ENCODE measurements at regions not wholly inside any gene's neighbourhood (a gene's known extent, or its start where the extent isn't known, plus 50 kb on each side); places are given as distances from the start of the nearest gene placed in this dataset.
"Not testable (repeated sequence)": the region's sequence is repeated elsewhere in the genome, so short reads cannot be mapped to it uniquely, and the experiment has no call there.

GRCh38 chr4:29710519-29710918 lies 1009.6 kb upstream of the PCDH7 start:
- DNase-seq, result no peak

GRCh38 chr4:29711226-29711625 lies 1008.9 kb upstream of the PCDH7 start:
- DNase-seq, result no peak

- DNase-seq, result no peak
These were observed 1002.7 kb upstream of the PCDH7 start for GRCh38 chr4:29717287-29718057.

- no peak for DNase-seq
These were observed 1002.0 kb upstream of the PCDH7 start for GRCh38 chr4:29718136-29718535.

- DNase-seq, result no peak
These were observed 997.9 kb upstream of the PCDH7 start for GRCh38 chr4:29722253-29722652.

GRCh38 chr4:29726938-29727337 lies 993.2 kb upstream of the PCDH7 start:
- no peak for DNase-seq

- DNase-seq, result no peak
These were observed 985.6 kb upstream of the PCDH7 start for GRCh38 chr4:29734343-29735213.

GRCh38 chr4:29756966-29757365 lies 963.2 kb upstream of the PCDH7 start:
- DNase-seq, result no peak

- no peak for DNase-seq
These were observed 958.0 kb upstream of the PCDH7 start for GRCh38 chr4:29762151-29762550.

GRCh38 chr4:29770627-29771026 lies 949.5 kb upstream of the PCDH7 start:
- DNase-seq, result no peak

GRCh38 chr4:29788123-29788522 lies 932.0 kb upstream of the PCDH7 start:
- DNase-seq, result not testable (repeated sequence)

GRCh38 chr4:29805245-29805644 lies 914.9 kb upstream of the PCDH7 start:
- no peak for DNase-seq

GRCh38 chr4:29805916-29806480 lies 914.2 kb upstream of the PCDH7 start:
- DNase-seq, result no peak

GRCh38 chr4:29817961-29818360 lies 902.2 kb upstream of the PCDH7 start:
- no peak for DNase-seq

GRCh38 chr4:29829067-29829466 lies 891.1 kb upstream of the PCDH7 start:
- no peak for DNase-seq

GRCh38 chr4:29852537-29852936 lies 867.6 kb upstream of the PCDH7 start:
- DNase-seq, result no peak

GRCh38 chr4:29853833-29854232 lies 866.3 kb upstream of the PCDH7 start:
- no peak for DNase-seq

- no peak for DNase-seq
These were observed 858.9 kb upstream of the PCDH7 start for GRCh38 chr4:29861307-29861706.

- no peak for DNase-seq
These were observed 852.8 kb upstream of the PCDH7 start for GRCh38 chr4:29867412-29867811.

- DNase-seq, result no peak
These were observed 819.8 kb upstream of the PCDH7 start for GRCh38 chr4:29900336-29900735.

- DNase-seq, result no peak
These were observed 811.9 kb upstream of the PCDH7 start for GRCh38 chr4:29908276-29908675.

GRCh38 chr4:29927895-29928294 lies 792.3 kb upstream of the PCDH7 start:
- no peak for DNase-seq

- DNase-seq, result no peak
These were observed 771.7 kb upstream of the PCDH7 start for GRCh38 chr4:29948451-29948850.

GRCh38 chr4:29948858-29949257 lies 771.3 kb upstream of the PCDH7 start:
- no peak for DNase-seq
